ENCODE measurements at regions not wholly inside any gene's neighbourhood (a gene's known extent, or its start where the extent isn't known, plus 50 kb on each side); places are given as distances from the start of the nearest gene placed in this dataset.

- TF ChIP-seq CTCF (conservative IDR thresholded peaks at IDR 0.05; ENCODE audit: low read depth in 2 of 2), result no peak
- no peak for TF ChIP-seq POLR2AphosphoS5 (IDR thresholded peaks at IDR 0.05; ENCODE audit: low read depth)
- TF ChIP-seq CREB1 (CRISPR knock-in tag; IDR thresholded peaks at IDR 0.05; ENCODE audit: low read depth), result no peak
- no peak for TF ChIP-seq ETS1 (IDR thresholded peaks at IDR 0.05)
- TF ChIP-seq EZH2 (IDR thresholded peaks at IDR 0.05; ENCODE audit: low read depth, unreplicated experiment), result no peak
Measured at GRCh38 chr6:149230712-149231460, 86.6 kb upstream of the TAB2 start.
